ENCODE measurements at regions not wholly inside any gene's neighbourhood (a gene's known extent, or its start where the extent isn't known, plus 50 kb on each side); places are given as distances from the start of the nearest gene placed in this dataset.
A peak's percentile ranks its signal among the peaks of the same experiment; 100 is the strongest.
"Not testable (repeated sequence)": the region's sequence is repeated elsewhere in the genome, so short reads cannot be mapped to it uniquely, and the experiment has no call there.

- no peak for DNase-seq
These were observed 129.0 kb upstream of the SGK1 start for GRCh38 chr6:134446896-134447295.

GRCh38 chr6:134446218-134446848 lies 128.4 kb upstream of the SGK1 start:
- peak; percentile 16 for DNase-seq

GRCh38 chr6:134443009-134443408 lies 125.1 kb upstream of the SGK1 start:
- DNase-seq, result no peak

GRCh38 chr6:134442073-134442472 lies 124.2 kb upstream of the SGK1 start:
- DNase-seq, result no peak

GRCh38 chr6:134438837-134439236 lies 120.9 kb upstream of the SGK1 start:
- DNase-seq, result no peak

GRCh38 chr6:134437376-134437775 lies 119.5 kb upstream of the SGK1 start:
- no peak for DNase-seq

GRCh38 chr6:134436950-134437349 lies 119.0 kb upstream of the SGK1 start:
- no peak for DNase-seq

- no peak for DNase-seq
These were observed 118.4 kb upstream of the SGK1 start for GRCh38 chr6:134436281-134436815.

GRCh38 chr6:134435814-134436280 lies 117.9 kb upstream of the SGK1 start:
- DNase-seq, result no peak

GRCh38 chr6:134434019-134434942 lies 116.4 kb upstream of the SGK1 start:
- DNase-seq, result no peak

- DNase-seq, result no peak
These were observed 114.1 kb upstream of the SGK1 start for GRCh38 chr6:134432036-134432435.

- no peak for DNase-seq
These were observed 113.5 kb upstream of the SGK1 start for GRCh38 chr6:134431421-134431859.

GRCh38 chr6:134429861-134430380 lies 112.0 kb upstream of the SGK1 start:
- DNase-seq, result no peak

GRCh38 chr6:134427721-134428120 lies 109.8 kb upstream of the SGK1 start:
- no peak for DNase-seq

GRCh38 chr6:134426623-134427022 lies 108.7 kb upstream of the SGK1 start:
- no peak for DNase-seq

- DNase-seq, result not testable (repeated sequence)
These were observed 108.0 kb upstream of the SGK1 start for GRCh38 chr6:134425917-134426316.

GRCh38 chr6:134425513-134425912 lies 107.6 kb upstream of the SGK1 start:
- DNase-seq, result no peak

GRCh38 chr6:134424798-134425170 lies 106.9 kb upstream of the SGK1 start:
- no peak for DNase-seq

GRCh38 chr6:134424165-134424797 lies 106.4 kb upstream of the SGK1 start:
- no peak for DNase-seq

- DNase-seq, result no peak
These were observed 104.7 kb upstream of the SGK1 start for GRCh38 chr6:134422426-134423231.

- no peak for DNase-seq
These were observed 103.6 kb upstream of the SGK1 start for GRCh38 chr6:134421501-134421900.

GRCh38 chr6:134420614-134421181 lies 102.8 kb upstream of the SGK1 start:
- no peak for DNase-seq
